Panc1 (cell line): ENCODE measurements at regions not wholly inside any gene's neighbourhood (a gene's known extent, or its start where the extent isn't known, plus 50 kb on each side); places are given as distances from the start of the nearest gene placed in this dataset.
"Not testable (repeated sequence)": the region's sequence is repeated elsewhere in the genome, so short reads cannot be mapped to it uniquely, and the experiment has no call there.

Source experiments
- POLR2AphosphoS5 ChIP-seq: IDR thresholded peaks from 2 replicates; pipeline ENCODE4 v1.6.1; 2012; ENCODE audit warnings: mild to moderate bottlenecking, low read depth, low read length, moderate library complexity
- REST ChIP-seq, 2 experiments: IDR thresholded peaks; 2 replicates each; pipeline ENCODE4 v1.6.1; 2011 to 2012; ENCODE audit warnings: low read depth in 2 of 2, control low read depth in 1 of 2, low read length in 1 of 2, mild to moderate bottlenecking in 1 of 2, moderate library complexity in 1 of 2; ENCODE audit not compliant: insufficient read depth in 1 of 2
- SIN3A ChIP-seq: IDR thresholded peaks from 2 replicates; pipeline ENCODE4 v1.6.1; 2012; ENCODE audit warnings: low read depth, mild to moderate bottlenecking, low read length, moderate library complexity, borderline replicate concordance; ENCODE audit not compliant: insufficient read depth
- TF ChIP-seq, protein P1 (sequence below): fragments of 450-650 bp; IDR thresholded peaks from 2 replicates; pipeline ENCODE4 v1.5.1; 2017; ENCODE audit warnings: mild to moderate bottlenecking

DNA sequence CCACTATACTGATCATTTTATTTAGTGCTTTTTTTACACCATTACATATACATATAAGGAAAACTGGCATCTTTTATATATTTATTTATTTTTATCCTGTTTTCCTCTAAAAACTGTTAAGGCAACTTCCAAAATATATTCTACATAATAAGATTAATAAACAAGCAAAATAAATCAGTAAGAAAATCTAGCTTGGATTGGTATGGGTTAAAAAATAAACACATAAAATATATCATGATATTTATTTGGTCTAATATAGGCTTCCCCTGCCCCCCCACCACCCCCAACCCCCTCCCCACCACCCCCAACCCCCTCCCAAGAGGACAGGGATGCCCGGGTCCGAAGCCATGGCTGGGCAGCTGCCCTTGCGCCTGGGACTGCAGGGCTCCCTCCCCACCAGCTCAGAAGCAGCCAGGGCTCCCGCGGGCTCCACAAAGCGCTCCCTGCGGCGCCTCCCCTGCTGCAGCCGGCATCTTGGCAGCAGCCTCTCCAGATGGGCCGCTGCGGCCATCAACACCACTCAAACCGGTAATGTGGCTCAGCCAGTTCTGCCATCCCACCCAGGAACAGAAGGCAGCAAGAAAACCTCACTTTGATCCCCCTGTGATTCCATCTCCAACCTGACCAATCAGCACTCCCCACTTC is 319.3 kb downstream of the SPATA31A6 start:
- TF ChIP-seq, protein P1, sequence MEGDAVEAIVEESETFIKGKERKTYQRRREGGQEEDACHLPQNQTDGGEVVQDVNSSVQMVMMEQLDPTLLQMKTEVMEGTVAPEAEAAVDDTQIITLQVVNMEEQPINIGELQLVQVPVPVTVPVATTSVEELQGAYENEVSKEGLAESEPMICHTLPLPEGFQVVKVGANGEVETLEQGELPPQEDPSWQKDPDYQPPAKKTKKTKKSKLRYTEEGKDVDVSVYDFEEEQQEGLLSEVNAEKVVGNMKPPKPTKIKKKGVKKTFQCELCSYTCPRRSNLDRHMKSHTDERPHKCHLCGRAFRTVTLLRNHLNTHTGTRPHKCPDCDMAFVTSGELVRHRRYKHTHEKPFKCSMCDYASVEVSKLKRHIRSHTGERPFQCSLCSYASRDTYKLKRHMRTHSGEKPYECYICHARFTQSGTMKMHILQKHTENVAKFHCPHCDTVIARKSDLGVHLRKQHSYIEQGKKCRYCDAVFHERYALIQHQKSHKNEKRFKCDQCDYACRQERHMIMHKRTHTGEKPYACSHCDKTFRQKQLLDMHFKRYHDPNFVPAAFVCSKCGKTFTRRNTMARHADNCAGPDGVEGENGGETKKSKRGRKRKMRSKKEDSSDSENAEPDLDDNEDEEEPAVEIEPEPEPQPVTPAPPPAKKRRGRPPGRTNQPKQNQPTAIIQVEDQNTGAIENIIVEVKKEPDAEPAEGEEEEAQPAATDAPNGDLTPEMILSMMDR, result not testable (repeated sequence)
- TF ChIP-seq REST (IDR thresholded peaks at IDR 0.05; ENCODE audit: insufficient read depth in 1 of 2, low read depth in 2 of 2, low read length in 1 of 2); POLR2AphosphoS5; SIN3A: not testable (repeated sequence)
